A549 (cell line): ENCODE measurements at regions not wholly inside any gene's neighbourhood (a gene's known extent, or its start where the extent isn't known, plus 50 kb on each side); places are given as distances from the start of the nearest gene placed in this dataset.
A peak's percentile ranks its signal among the peaks of the same experiment; 100 is the strongest.

Experiments
- ATAC-seq, 2 experiments: fragments of 200-7000 bp in 1 of 2; fragments of >200 bp in 1 of 2; cut with Nextera tagmentation in 1 of 2; cut with Tn5 transposase in 1 of 2; 3 replicates each; pipeline versions ENCODE4 v1.8.0 to v1.9.1; 2018 to 2020; ENCODE audit warnings: mild to moderate bottlenecking in 1 of 2, moderate library complexity in 1 of 2
- CTCF ChIA-PET: fragments of 300-600 bp; sonication (Branson Sonifier 250); formaldehyde crosslinking; extraction: SDS; loops from one replicate; lab custom pipeline; 2021; ENCODE audit warnings: antibody characterized with exemption, inconsistent platforms; lab: Yijun Ruan, JAX
- POLR2A ChIA-PET: fragments of 350-600 bp; formaldehyde crosslinking; extraction: SDS; loops from one replicate; lab custom pipeline; 2021; ENCODE audit warnings: antibody characterized with exemption, inconsistent platforms; lab: Yijun Ruan, JAX
- DNase-seq, 2 experiments: peaks; one replicate each; pipeline versions ENCODE4 v3.0.0 to v3.0.0-alpha.2; 2011 to 2016; ENCODE audit warnings: low read depth in 1 of 2, low spot score in 1 of 2
- FAIRE-seq: peaks from 2 replicates; lab custom pipeline; 2011; peaks lifted over from hg19 to GRCh38; lab: Jason Lieb, UNC
- H3K27ac ChIP-seq, 2 experiments: fragments of >200 bp; sonication (Bioruptor Twin); formaldehyde crosslinking; 3 replicates each; pipeline ENCODE4 v1.5.1; 2016 to 2017
- H3K4me1 ChIP-seq: fragments of >200 bp; sonication (Bioruptor Twin); formaldehyde crosslinking; 3 replicates; pipeline ENCODE4 v1.6.1; 2016
- H3K4me2 ChIP-seq: fragments of >200 bp; sonication (Bioruptor Twin); formaldehyde crosslinking; 3 replicates; pipeline ENCODE4 v1.6.1; 2016
- H3K4me3 ChIP-seq: fragments of >200 bp; sonication (Bioruptor Twin); formaldehyde crosslinking; 3 replicates; pipeline ENCODE4 v1.5.1; 2016
- H3K9me3 ChIP-seq: fragments of >200 bp; sonication (Bioruptor Twin); formaldehyde crosslinking; 3 replicates; pipeline ENCODE4 v1.6.1; 2016
- CHD4 ChIP-seq: fragments of 200-600 bp; sonication (generic); IDR thresholded peaks from 2 replicates; pipeline ENCODE4 v1.6.1; 2016; ENCODE audit warnings: antibody characterized with exemption, mild to moderate bottlenecking, borderline replicate concordance
- E2F6 ChIP-seq: IDR thresholded peaks from 2 replicates; pipeline ENCODE4 v1.6.1; 2012; ENCODE audit warnings: low read depth, borderline replicate concordance
- EP300 ChIP-seq, 2 experiments: fragments of >200 bp; sonication (Bioruptor Twin); formaldehyde crosslinking; IDR thresholded peaks; 2 replicates in 1 of 2; 3 replicates in 1 of 2; pipeline ENCODE4 v1.6.1; 2016 to 2017
- FOXS1 ChIP-seq: fragments of 250-450 bp; sonication (Bioruptor Pico); IDR thresholded peaks from 2 replicates; pipeline ENCODE4 v1.5.0; 2020; ENCODE audit warnings: mild to moderate bottlenecking, moderate library complexity
- GATA3 ChIP-seq: IDR thresholded peaks from 2 replicates; pipeline ENCODE4 v1.6.1; 2012; ENCODE audit warnings: borderline replicate concordance
- HEYL ChIP-seq: fragments of 250-450 bp; sonication (Bioruptor Pico); IDR thresholded peaks from 2 replicates; pipeline ENCODE4 v1.8.0; 2021; ENCODE audit warnings: mild to moderate bottlenecking, moderate library complexity
- HOXA7 ChIP-seq: fragments of 250-450 bp; sonication (Bioruptor Pico); IDR thresholded peaks from 2 replicates; pipeline ENCODE4 v1.5.0; 2020; ENCODE audit warnings: mild to moderate bottlenecking, moderate library complexity
- HOXB5 ChIP-seq: fragments of 250-450 bp; sonication (Bioruptor Pico); IDR thresholded peaks from 2 replicates; pipeline ENCODE4 v1.5.0; 2020; ENCODE audit warnings: mild to moderate bottlenecking, moderate library complexity
- KDM1A ChIP-seq: fragments of 200-600 bp; sonication (generic); IDR thresholded peaks from 2 replicates; pipeline ENCODE4 v1.6.1; 2016; ENCODE audit warnings: low read depth, mild to moderate bottlenecking
- MAFK ChIP-seq: fragments of 450-650 bp; IDR thresholded peaks from 2 replicates; pipeline ENCODE4 v1.6.1; 2014; ENCODE audit not compliant: partially characterized antibody
- MAX ChIP-seq: IDR thresholded peaks from 2 replicates; pipeline ENCODE4 v1.6.1; 2012
- NFE2L2 ChIP-seq: fragments of 150-350 bp; conservative IDR thresholded peaks from 2 replicates; pipeline ENCODE4 v1.6.1; 2014; ENCODE audit warnings: low read length
- NPAS2 ChIP-seq: fragments of 250-450 bp; sonication (Bioruptor Pico); IDR thresholded peaks from 2 replicates; pipeline ENCODE4 v1.8.0; 2022; ENCODE audit warnings: mild to moderate bottlenecking, moderate library complexity, borderline replicate concordance
- PHF8 ChIP-seq: fragments of 200-600 bp; sonication (generic); IDR thresholded peaks from 2 replicates; pipeline ENCODE4 v1.6.1; 2016; ENCODE audit warnings: low read depth, mild to moderate bottlenecking, antibody characterized with exemption, moderate library complexity, borderline replicate concordance
- RARB ChIP-seq: fragments of 250-450 bp; sonication (Bioruptor Pico); IDR thresholded peaks from 2 replicates; pipeline ENCODE4 v1.8.0; 2021; ENCODE audit warnings: mild to moderate bottlenecking, moderate library complexity
- REST ChIP-seq: fragments of 200-600 bp; sonication (generic); IDR thresholded peaks from 2 replicates; pipeline ENCODE4 v1.6.1; 2016; ENCODE audit warnings: antibody characterized with exemption, mild to moderate bottlenecking, moderate library complexity
- RNF2 ChIP-seq: fragments of 200-600 bp; sonication (generic); IDR thresholded peaks from 2 replicates; pipeline ENCODE4 v1.6.1; 2016; ENCODE audit warnings: low read depth, mild to moderate bottlenecking, antibody characterized with exemption, moderate library complexity, borderline replicate concordance
- TFCP2L1 ChIP-seq: fragments of 250-450 bp; sonication (Bioruptor Pico); IDR thresholded peaks from 2 replicates; pipeline ENCODE4 v1.5.0; 2021; ENCODE audit warnings: mild to moderate bottlenecking
- TP53 ChIP-seq: fragments of 250-450 bp; sonication (Bioruptor Pico); IDR thresholded peaks from 2 replicates; pipeline ENCODE4 v1.5.0; 2021; ENCODE audit warnings: mild to moderate bottlenecking, moderate library complexity
- USF2 ChIP-seq: fragments of 450-650 bp; IDR thresholded peaks from 2 replicates; pipeline ENCODE4 v1.6.1; 2014; ENCODE audit warnings: antibody characterized with exemption
- ZFP36 ChIP-seq: fragments of 450-650 bp; IDR thresholded peaks from 2 replicates; pipeline ENCODE4 v1.6.1; 2014; ENCODE audit warnings: borderline replicate concordance; ENCODE audit not compliant: partially characterized antibody
- ZNF302 ChIP-seq: fragments of 250-450 bp; sonication (Bioruptor Pico); IDR thresholded peaks from 2 replicates; pipeline ENCODE4 v1.9.0; 2021; ENCODE audit warnings: inconsistent platforms, mild to moderate bottlenecking, moderate library complexity
- ZSCAN20 ChIP-seq: fragments of 250-450 bp; sonication (Bioruptor Pico); IDR thresholded peaks from 2 replicates; pipeline ENCODE4 v1.8.0; 2022; ENCODE audit warnings: mild to moderate bottlenecking, moderate library complexity
- WGBS: methylation state at CpG from one replicate; pipeline ENCODE4 v1.1.6; 2017; ENCODE audit errors: missing lambda C conversion rate; 5-methylcytosine and 5-hydroxymethylcytosine counted together

DNA sequence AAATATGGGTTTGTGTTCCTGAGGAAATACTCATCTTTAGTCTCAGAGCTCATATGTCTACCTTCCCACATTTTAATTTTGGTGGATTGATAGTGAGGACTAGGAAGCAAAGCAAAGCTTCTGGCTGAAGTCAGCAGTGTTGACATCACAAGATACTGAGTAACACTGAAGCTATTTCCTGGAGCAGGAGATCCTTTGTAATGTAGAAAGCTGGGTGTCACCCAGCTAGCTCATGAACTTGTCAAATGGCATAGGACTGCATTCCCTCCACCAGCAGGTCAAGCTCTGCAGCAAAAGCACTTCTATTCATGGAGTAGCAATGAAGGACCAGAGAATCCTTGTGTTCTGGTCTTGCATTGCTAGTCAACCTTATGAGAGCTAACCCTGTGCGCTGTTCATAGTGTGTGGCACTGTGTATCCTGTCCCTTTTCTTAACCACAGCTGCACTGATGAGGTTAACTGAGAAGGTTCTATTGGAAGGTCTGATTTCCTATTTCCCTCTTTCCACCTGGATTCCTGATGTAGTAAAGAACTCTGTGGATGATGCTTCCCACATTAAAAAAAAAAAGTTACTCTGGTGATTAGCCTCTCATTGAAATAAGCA is 94.8 kb upstream of the ZNF804B start:
- 0% methylated on average over 1 of the region's 1 CpG for WGBS
- CTCF ChIA-PET, result no interaction called here
- no peaks in the 10 kb centered on the region for H3K4me1 ChIP-seq
- no peak for FAIRE-seq
- DNase-seq, result peak in 1 of 2 experiments; percentile 3
- no peak overlapping the region for H3K4me2 ChIP-seq
- no peak overlapping the region for H3K27ac ChIP-seq
- ATAC-seq, result no peak
- TF ChIP-seq GATA3 (no peak), ZSCAN20 (CRISPR knock-in tag) (no peak)
- H3K9me3 ChIP-seq, result no peaks in the 10 kb centered on the region
- POLR2A ChIA-PET, result no interaction called here
- H3K4me3 ChIP-seq, result no peak overlapping the region

DNA sequence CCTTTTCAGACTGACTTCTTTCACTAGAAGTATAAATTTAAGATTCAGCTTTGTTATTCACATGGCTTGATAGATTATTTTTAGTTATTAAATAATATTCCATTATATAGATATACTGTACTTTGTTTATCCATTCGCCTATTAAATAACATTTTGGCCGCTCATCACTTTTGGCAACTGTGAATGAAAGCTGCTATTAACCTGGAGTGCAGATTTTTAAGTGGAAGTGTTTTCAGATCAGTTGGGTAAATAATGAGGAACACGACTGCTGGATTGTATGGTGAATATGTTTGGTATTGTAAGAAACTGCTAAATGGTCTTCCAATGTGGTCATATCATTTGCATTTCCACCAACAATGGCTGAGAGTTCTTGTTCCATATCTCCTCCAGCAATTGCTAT is 97.6 kb upstream of the ZNF804B start:
- no peak for ATAC-seq
- Histone ChIP-seq H3K4me1 (no peaks in the 10 kb centered on the region), H3K4me2 (no peak overlapping the region), H3K27ac (no peak overlapping the region), H3K4me3 (no peak overlapping the region), H3K9me3 (no peaks in the 10 kb centered on the region)
- ChIA-PET POLR2A (no interaction called here), CTCF (no interaction called here)
- no peak for DNase-seq
- WGBS, result 15% methylated on average over 3 of the region's 3 CpGs
- TF ChIP-seq CHD4 (no peak), MAFK (no peak), USF2 (no peak), RNF2 (no peak), HOXB5 (CRISPR knock-in tag) (no peak), ZNF302 (CRISPR knock-in tag) (no peak), RARB (no peak)
- no peak for FAIRE-seq

DNA sequence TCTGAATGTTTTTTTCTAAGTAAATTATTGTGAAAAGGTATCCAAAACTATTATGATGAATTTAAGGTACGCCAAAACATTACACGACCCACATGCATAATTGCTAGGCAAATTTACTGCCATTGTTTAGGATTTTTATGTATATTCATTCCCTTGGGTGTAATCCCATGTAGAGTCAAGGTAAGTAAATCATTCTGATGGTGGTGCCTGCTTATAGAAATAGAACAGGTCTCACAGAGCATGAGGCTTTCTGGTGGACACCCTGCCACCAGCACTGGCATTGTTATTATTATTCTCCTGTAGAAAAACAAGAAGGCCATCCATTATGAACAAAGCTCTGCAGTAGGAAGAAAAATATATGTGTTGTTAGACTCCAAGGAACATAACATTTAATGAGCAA is 111.7 kb upstream of the ZNF804B start:
- no peak overlapping the region for H3K4me2 ChIP-seq
- ATAC-seq (no peak), FAIRE-seq (no peak), DNase-seq (no peak)
- H3K4me3 ChIP-seq, result no peak overlapping the region
- H3K27ac ChIP-seq, result no peak overlapping the region
- ChIA-PET CTCF (no interaction called here), POLR2A (no interaction called here)
- WGBS, result 2% methylated on average over 2 of the region's 2 CpGs
- no peaks in the 10 kb centered on the region for H3K9me3 ChIP-seq
- TF ChIP-seq MAFK (no peak), TP53 (CRISPR knock-in tag) (no peak), PHF8 (no peak), TFCP2L1 (CRISPR knock-in tag) (no peak), EP300 (IDR thresholded peaks at IDR 0.05) (no peak), ZFP36 (no peak), FOXS1 (CRISPR knock-in tag) (no peak), NPAS2 (no peak), GATA3 (no peak), USF2 (no peak), KDM1A (no peak), MAX (no peak)
- H3K4me1 ChIP-seq, result no peaks in the 10 kb centered on the region

DNA sequence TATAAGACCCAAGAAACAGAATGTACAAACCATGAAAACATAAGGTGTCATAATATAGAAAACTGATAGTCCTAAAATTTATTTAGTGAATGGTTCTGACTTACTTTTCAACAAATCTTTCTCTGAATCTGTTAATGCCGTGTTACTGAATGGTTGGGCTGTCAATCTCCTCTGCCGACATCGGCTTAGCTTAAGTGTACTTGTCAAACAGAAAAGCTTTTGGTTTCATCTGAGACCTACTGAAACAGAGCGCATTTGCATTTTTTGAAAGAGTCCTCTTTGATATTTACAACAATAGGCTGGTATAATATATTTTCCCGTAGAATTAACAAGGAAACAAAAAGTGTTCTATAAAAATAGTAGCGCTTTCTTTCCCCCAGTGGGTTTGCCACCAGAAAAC is 120.9 kb upstream of the ZNF804B start:
- H3K27ac ChIP-seq, result no peak overlapping the region
- ATAC-seq, result no peak
- WGBS, result 26% methylated on average over 6 of the region's 6 CpGs
- no peak overlapping the region for H3K4me3 ChIP-seq
- no peaks in the 10 kb centered on the region for H3K4me1 ChIP-seq
- H3K9me3 ChIP-seq, result no peaks in the 10 kb centered on the region
- CTCF ChIA-PET, result no interaction called here
- no peak for DNase-seq
- no peak for FAIRE-seq
- POLR2A ChIA-PET, result no interaction called here
- no peak overlapping the region for H3K4me2 ChIP-seq
- TF ChIP-seq HEYL (CRISPR knock-in tag) (no peak), MAFK (no peak), MAX (no peak), REST (no peak), HOXA7 (CRISPR knock-in tag) (no peak), NFE2L2 (no peak), E2F6 (no peak)
